Liver (tissue), 3 donors: ENCODE measurements at regions not wholly inside any gene's neighbourhood (a gene's known extent, or its start where the extent isn't known, plus 50 kb on each side); places are given as distances from the start of the nearest gene placed in this dataset.

Experiments used
- ATF3 ChIP-seq: IDR thresholded peaks from 2 replicates; pipeline ENCODE4 v1.6.1; 2016; ENCODE audit warnings: antibody characterized with exemption
- CTCF ChIP-seq: fragments of 150-350 bp; IDR thresholded peaks from 2 replicates; pipeline ENCODE4 v1.5.1; 2017; ENCODE audit warnings: improper control_type of control experiment, low read depth, low read length; ENCODE audit not compliant: missing input control
- EGR1 ChIP-seq, 2 donors: IDR thresholded peaks; 2 replicates each; pipeline ENCODE4 v1.6.1; 2016 to 2018; ENCODE audit warnings: antibody characterized with exemption in 2 of 2, low read depth in 2 of 2
- GABPA ChIP-seq, 2 donors: IDR thresholded peaks in 1 of 2; conservative IDR thresholded peaks in 1 of 2; 2 replicates each; pipeline ENCODE4 v1.6.1; 2016; ENCODE audit warnings: antibody characterized with exemption in 2 of 2, mild to moderate bottlenecking in 1 of 2, moderate library complexity in 1 of 2
- HNF4A ChIP-seq, 2 donors: conservative IDR thresholded peaks; 2 replicates each; pipeline ENCODE4 v1.6.1; 2016; ENCODE audit warnings: antibody characterized with exemption in 2 of 2, mild to moderate bottlenecking in 2 of 2
- JUND ChIP-seq, 2 donors: IDR thresholded peaks; 2 replicates each; pipeline ENCODE4 v1.6.1; 2016; ENCODE audit warnings: antibody characterized with exemption in 2 of 2
- MAX ChIP-seq: IDR thresholded peaks from 2 replicates; pipeline ENCODE4 v1.6.1; 2016; ENCODE audit warnings: antibody characterized with exemption
- RAD21 ChIP-seq, 2 donors: IDR thresholded peaks; 2 replicates each; pipeline ENCODE4 v1.6.1; 2016; ENCODE audit warnings: antibody characterized with exemption in 2 of 2, mild to moderate bottlenecking in 2 of 2
- REST ChIP-seq: IDR thresholded peaks from 2 replicates; pipeline ENCODE4 v1.6.1; 2016; ENCODE audit warnings: antibody characterized with exemption, mild to moderate bottlenecking
- RXRA ChIP-seq, 2 donors: IDR thresholded peaks; 2 replicates each; pipeline ENCODE4 v1.6.1; 2017 to 2018; ENCODE audit warnings: antibody characterized with exemption in 2 of 2, mild to moderate bottlenecking in 1 of 2
- SP1 ChIP-seq: IDR thresholded peaks from 2 replicates; pipeline ENCODE4 v1.6.1; 2018; ENCODE audit warnings: antibody characterized with exemption, mild to moderate bottlenecking
- TAF1 ChIP-seq: conservative IDR thresholded peaks from 2 replicates; pipeline ENCODE4 v1.6.1; 2016; ENCODE audit warnings: antibody characterized with exemption, mild to moderate bottlenecking
- YY1 ChIP-seq: IDR thresholded peaks from 2 replicates; pipeline ENCODE4 v1.6.1; 2016; ENCODE audit warnings: antibody characterized with exemption, mild to moderate bottlenecking
- ZBTB33 ChIP-seq: IDR thresholded peaks from 2 replicates; pipeline ENCODE4 v1.6.1; 2016; ENCODE audit warnings: antibody characterized with exemption
- donor health status: healthy.
- donor health status: healthy.

GRCh38 chr20:59514554-59514953 lies 89.8 kb upstream of the PHACTR3 start:
- no peak for TF ChIP-seq CTCF
- TF ChIP-seq JUND (IDR thresholded peaks at IDR 0.05): no peak
- no peak for TF ChIP-seq ZBTB33
- no peak for TF ChIP-seq ATF3
- no peak for TF ChIP-seq TAF1
- TF ChIP-seq GABPA (IDR thresholded peaks at IDR 0.05 in 1 of 2, conservative IDR thresholded peaks at IDR 0.05 in 1 of 2): no peak
- no peak for TF ChIP-seq MAX
- no peak for TF ChIP-seq SP1
- TF ChIP-seq YY1: no peak
- TF ChIP-seq REST: no peak
- TF ChIP-seq RXRA (IDR thresholded peaks at IDR 0.05): no peak
- TF ChIP-seq HNF4A (conservative IDR thresholded peaks at IDR 0.05): no peak
- TF ChIP-seq RAD21 (IDR thresholded peaks at IDR 0.05): no peak
- TF ChIP-seq EGR1 (IDR thresholded peaks at IDR 0.05; ENCODE audit: low read depth in 2 of 2): no peak
